Skeletal muscle cell (primary cell): ENCODE measurements at regions not wholly inside any gene's neighbourhood (a gene's known extent, or its start where the extent isn't known, plus 50 kb on each side); places are given as distances from the start of the nearest gene placed in this dataset.

Source experiments
- DNase-seq: peaks from one replicate; pipeline ENCODE4 v3.0.0-alpha.2; 2010; ENCODE audit warnings: low read depth
- H3K4me3 ChIP-seq: 2 replicates; pipeline ENCODE4 v1.5.1; 2011; ENCODE audit warnings: low read depth, mild to moderate bottlenecking, control low read depth, low read length, moderate library complexity

GRCh38 chr5:34564710-34565235 lies 91.4 kb upstream of the RAI14 start:
- no peak overlapping the region for H3K4me3 ChIP-seq
- no peak for DNase-seq

GRCh38 chr5:34570143-34570542 lies 86.0 kb upstream of the RAI14 start:
- no peak for DNase-seq
- H3K4me3 ChIP-seq, result no peak overlapping the region

GRCh38 chr5:34570721-34571676 lies 85.1 kb upstream of the RAI14 start:
- DNase-seq, result peak; percentile 75
- H3K4me3 ChIP-seq, result no peak overlapping the region

GRCh38 chr5:34571677-34572041 lies 84.5 kb upstream of the RAI14 start:
- DNase-seq, result no peak
- H3K4me3 ChIP-seq, result no peak overlapping the region

- DNase-seq, result no peak
- no peak overlapping the region for H3K4me3 ChIP-seq
Observed at GRCh38 chr5:34574936-34575467, 81.1 kb upstream of the RAI14 start.

GRCh38 chr5:34576891-34577666 lies 79.0 kb upstream of the RAI14 start:
- DNase-seq, result no peak
- no peak overlapping the region for H3K4me3 ChIP-seq

- DNase-seq, result no peak
- H3K4me3 ChIP-seq, result no peak overlapping the region
Observed at GRCh38 chr5:34578962-34579361, 77.2 kb upstream of the RAI14 start.

- H3K4me3 ChIP-seq, result no peak overlapping the region
- no peak for DNase-seq
Observed at GRCh38 chr5:34580983-34581382, 75.1 kb upstream of the RAI14 start.

- H3K4me3 ChIP-seq, result no peak overlapping the region
- DNase-seq, result no peak
Observed at GRCh38 chr5:34582371-34582770, 73.8 kb upstream of the RAI14 start.

GRCh38 chr5:34583167-34583566 lies 73.0 kb upstream of the RAI14 start:
- no peak overlapping the region for H3K4me3 ChIP-seq
- no peak for DNase-seq

- DNase-seq, result no peak
- no peak overlapping the region for H3K4me3 ChIP-seq
Observed at GRCh38 chr5:34584165-34584564, 72.0 kb upstream of the RAI14 start.

- H3K4me3 ChIP-seq, result no peak overlapping the region
- no peak for DNase-seq
Observed at GRCh38 chr5:34585601-34586104, 70.5 kb upstream of the RAI14 start.

GRCh38 chr5:34586117-34586885 lies 69.8 kb upstream of the RAI14 start:
- no peak overlapping the region for H3K4me3 ChIP-seq

GRCh38 chr5:34587355-34588241 lies 68.5 kb upstream of the RAI14 start:
- no peak overlapping the region for H3K4me3 ChIP-seq
- DNase-seq, result peak; percentile 62

More at GRCh38 chr5:34586117-34586885, 69.8 kb upstream of the RAI14 start:
- DNase-seq, result peak; percentile 92

GRCh38 chr5:34589832-34590231 lies 66.3 kb upstream of the RAI14 start:
- no peak for DNase-seq
- H3K4me3 ChIP-seq, result no peak overlapping the region

- no peak for DNase-seq
- H3K4me3 ChIP-seq, result no peak overlapping the region
Observed at GRCh38 chr5:34591723-34592122, 64.4 kb upstream of the RAI14 start.

- no peak for DNase-seq
- H3K4me3 ChIP-seq, result no peak overlapping the region
Observed at GRCh38 chr5:34597034-34598027, 58.8 kb upstream of the RAI14 start.
